T-helper 2 cell (primary cell): ENCODE measurements at regions not wholly inside any gene's neighbourhood (a gene's known extent, or its start where the extent isn't known, plus 50 kb on each side); places are given as distances from the start of the nearest gene placed in this dataset.

ENCODE experiments used
- DNase-seq, 5 experiments: peaks; one replicate each; pipeline versions ENCODE4 v3.0.0 to v3.0.0-alpha.2; 2012 to 2022

- DNase-seq: no peak
Observed at GRCh38 chr13:111413407-111414187, 93.2 kb downstream of the TEX29 start.

- no peak for DNase-seq
Observed at GRCh38 chr13:111414341-111414740, 93.9 kb downstream of the TEX29 start.

- DNase-seq: no peak
Observed at GRCh38 chr13:111415246-111415645, 94.8 kb downstream of the TEX29 start.

- DNase-seq: no peak
Observed at GRCh38 chr13:111415765-111416164, 95.3 kb downstream of the TEX29 start.

GRCh38 chr13:111418101-111418500 is 97.7 kb downstream of the TEX29 start:
- no peak for DNase-seq

- DNase-seq: no peak
Observed at GRCh38 chr13:111420113-111420876, 99.9 kb downstream of the TEX29 start.

- no peak for DNase-seq
Observed at GRCh38 chr13:111421216-111421615, 100.8 kb downstream of the TEX29 start.

- DNase-seq: no peak
Observed at GRCh38 chr13:111422348-111422747, 101.9 kb downstream of the TEX29 start.

- DNase-seq: no peak
Observed at GRCh38 chr13:111423168-111423785, 102.8 kb downstream of the TEX29 start.

- DNase-seq: no peak
Observed at GRCh38 chr13:111424134-111424533, 103.7 kb downstream of the TEX29 start.

GRCh38 chr13:111425326-111425725 is 104.9 kb downstream of the TEX29 start:
- DNase-seq: no peak

- peak in 1 of 5 experiments; percentile 55 for DNase-seq
Observed at GRCh38 chr13:111429064-111429558, 108.7 kb downstream of the TEX29 start.

- no peak for DNase-seq
Observed at GRCh38 chr13:111431206-111431605, 110.8 kb downstream of the TEX29 start.

- DNase-seq: no peak
Observed at GRCh38 chr13:111434578-111435159, 114.2 kb downstream of the TEX29 start.

- no peak for DNase-seq
Observed at GRCh38 chr13:111436446-111436845, 116.0 kb downstream of the TEX29 start.

GRCh38 chr13:111437417-111437816 is 117.0 kb downstream of the TEX29 start:
- DNase-seq: no peak

GRCh38 chr13:111437856-111438547 is 117.6 kb downstream of the TEX29 start:
- DNase-seq: no peak

- DNase-seq: peak in 1 of 5 experiments; percentile 11
Observed at GRCh38 chr13:111440492-111440891, 120.0 kb downstream of the TEX29 start.

GRCh38 chr13:111443981-111444380 is 123.5 kb downstream of the TEX29 start:
- DNase-seq: no peak

- DNase-seq: no peak
Observed at GRCh38 chr13:111448504-111448903, 128.1 kb downstream of the TEX29 start.

GRCh38 chr13:111449041-111449440 is 128.6 kb downstream of the TEX29 start:
- DNase-seq: no peak

GRCh38 chr13:111451402-111451801 is 131.0 kb downstream of the TEX29 start:
- no peak for DNase-seq
